ENCODE measurements at regions not wholly inside any gene's neighbourhood (a gene's known extent, or its start where the extent isn't known, plus 50 kb on each side); places are given as distances from the start of the nearest gene placed in this dataset.

GRCh38 chr5:5688925-5689310 lies 266.4 kb downstream of the ICE1 start:
- TF ChIP-seq CTCF (conservative IDR thresholded peaks at IDR 0.05; ENCODE audit: low read depth, low read length): no peak
- TF ChIP-seq EZH2 (IDR thresholded peaks at IDR 0.05; ENCODE audit: low read length, unreplicated experiment): no peak

All from PC-3 (cell line).